Nephron (organoid): ENCODE measurements at regions not wholly inside any gene's neighbourhood (a gene's known extent, or its start where the extent isn't known, plus 50 kb on each side); places are given as distances from the start of the nearest gene placed in this dataset.
"Not testable (repeated sequence)": the region's sequence is repeated elsewhere in the genome, so short reads cannot be mapped to it uniquely, and the experiment has no call there.

Source experiments
- H3K27ac Mint-ChIP-seq, 3 experiments: 2 replicates each; pipeline ENCODE4 v1.8.0; 2020; ENCODE audit warnings: mixed read lengths in 3 of 3, mild to moderate bottlenecking in 2 of 3, moderate library complexity in 1 of 3
- H3K27me3 Mint-ChIP-seq: 2 replicates; pipeline ENCODE4 v1.8.0; 2021; ENCODE audit warnings: low read depth, mild to moderate bottlenecking, moderate library complexity, mixed read lengths
- H3K36me3 Mint-ChIP-seq: 2 replicates; pipeline ENCODE4 v1.8.0; 2020; ENCODE audit warnings: low read depth, mixed read lengths
- H3K4me1 Mint-ChIP-seq: 2 replicates; pipeline ENCODE4 v1.8.0; 2020; ENCODE audit warnings: mixed read lengths
- H3K4me3 Mint-ChIP-seq, 3 experiments: 2 replicates each; pipeline ENCODE4 v1.8.0; 2020; ENCODE audit warnings: mild to moderate bottlenecking in 3 of 3, mixed read lengths in 3 of 3, moderate library complexity in 2 of 3
- H3K9me3 Mint-ChIP-seq: 2 replicates; pipeline ENCODE4 v1.8.0; 2020; ENCODE audit warnings: mixed read lengths
- CTCF ChIP-seq, 3 experiments: fragments of 200-600 bp; sonication (generic); IDR thresholded peaks; one replicate each; pipeline ENCODE4 v1.5.0; 2021; ENCODE audit warnings: antibody characterized with exemption in 3 of 3; ENCODE audit not compliant: unreplicated experiment in 3 of 3

GRCh38 chr1:177873238-177873637 is 96.6 kb downstream of the SEC16B start:
- Mint-ChIP-seq H3K27ac (peak overlapping the region; percentile 3 to 47 (median 7)), H3K36me3 (no peaks in the 10 kb centered on the region), H3K27me3 (peaks cover 3% of the 10 kb centered on the region), H3K4me1 (peaks cover 12% of the 10 kb centered on the region), H3K4me3 (no peak overlapping the region), H3K9me3 (peaks cover 2% of the 10 kb centered on the region)
- TF ChIP-seq CTCF (IDR thresholded peaks at IDR 0.05; ENCODE audit: unreplicated experiment in 3 of 3) = no peak

GRCh38 chr1:177872308-177872900 is 97.5 kb downstream of the SEC16B start:
- TF ChIP-seq CTCF (IDR thresholded peaks at IDR 0.05; ENCODE audit: unreplicated experiment in 3 of 3) = no peak
- Mint-ChIP-seq H3K4me1 (peaks cover 12% of the 10 kb centered on the region), H3K27ac (peak overlapping the region; percentile 3 to 47 (median 7)), H3K9me3 (peaks cover 2% of the 10 kb centered on the region), H3K27me3 (peaks cover 3% of the 10 kb centered on the region), H3K36me3 (no peaks in the 10 kb centered on the region), H3K4me3 (no peak overlapping the region)

- Mint-ChIP-seq H3K4me1 (peaks cover 12% of the 10 kb centered on the region), H3K27me3 (peaks cover 3% of the 10 kb centered on the region), H3K36me3 (no peaks in the 10 kb centered on the region), H3K9me3 (peaks cover under 1% of the 10 kb centered on the region), H3K27ac (no peak overlapping the region), H3K4me3 (no peak overlapping the region)
- no peak for TF ChIP-seq CTCF (IDR thresholded peaks at IDR 0.05; ENCODE audit: unreplicated experiment in 3 of 3)
These were observed 98.1 kb downstream of the SEC16B start for GRCh38 chr1:177871613-177872307.

GRCh38 chr1:177869586-177869985 is 100.3 kb downstream of the SEC16B start:
- H3K9me3 Mint-ChIP-seq = peaks cover 6% of the 10 kb centered on the region
- H3K4me3 Mint-ChIP-seq = no peak overlapping the region
- no peaks in the 10 kb centered on the region for H3K27me3 Mint-ChIP-seq
- H3K27ac Mint-ChIP-seq = no peak overlapping the region
- TF ChIP-seq CTCF (IDR thresholded peaks at IDR 0.05; ENCODE audit: unreplicated experiment in 3 of 3) = no peak
- H3K36me3 Mint-ChIP-seq = no peaks in the 10 kb centered on the region
- peaks cover 12% of the 10 kb centered on the region for H3K4me1 Mint-ChIP-seq

- H3K36me3 Mint-ChIP-seq, H3K9me3 Mint-ChIP-seq, H3K27me3 Mint-ChIP-seq, H3K4me3 Mint-ChIP-seq, H3K27ac Mint-ChIP-seq: not testable (repeated sequence)
- peaks cover 12% of the 10 kb centered on the region for H3K4me1 Mint-ChIP-seq
These were observed 100.8 kb downstream of the SEC16B start for GRCh38 chr1:177869011-177869410.

GRCh38 chr1:177865807-177866206 is 104.1 kb downstream of the SEC16B start:
- Mint-ChIP-seq H3K27ac (no peak overlapping the region), H3K4me1 (peaks cover 5% of the 10 kb centered on the region), H3K4me3 (no peak overlapping the region), H3K9me3 (peaks cover 6% of the 10 kb centered on the region), H3K36me3 (no peaks in the 10 kb centered on the region), H3K27me3 (no peaks in the 10 kb centered on the region)
- TF ChIP-seq CTCF (IDR thresholded peaks at IDR 0.05; ENCODE audit: unreplicated experiment in 3 of 3) = no peak
